Neural progenitor cell (in vitro differentiated cells): ENCODE measurements at regions not wholly inside any gene's neighbourhood (a gene's known extent, or its start where the extent isn't known, plus 50 kb on each side); places are given as distances from the start of the nearest gene placed in this dataset.

Experiments used
- CTCF ChIP-seq: fragments of 200-600 bp; sonication (generic); IDR thresholded peaks from 2 replicates; pipeline ENCODE4 v1.5.1; 2017; ENCODE audit warnings: antibody characterized with exemption, mild to moderate bottlenecking
- EZH2 ChIP-seq: fragments of 200-600 bp; sonication (generic); IDR thresholded peaks from 2 replicates; pipeline ENCODE4 v1.6.1; 2017; ENCODE audit warnings: antibody characterized with exemption, mild to moderate bottlenecking, moderate library complexity

GRCh38 chr17:83007504-83008185, 71.8 kb upstream of the METRNL start:
- TF ChIP-seq CTCF (no peak), EZH2 (no peak)
